H7 (cell line): ENCODE measurements at regions not wholly inside any gene's neighbourhood (a gene's known extent, or its start where the extent isn't known, plus 50 kb on each side); places are given as distances from the start of the nearest gene placed in this dataset.
"Not testable (repeated sequence)": the region's sequence is repeated elsewhere in the genome, so short reads cannot be mapped to it uniquely, and the experiment has no call there.

Source experiments
- DNase-seq: peaks from one replicate; pipeline ENCODE4 v3.0.0; 2012
- H3K27me3 ChIP-seq: 2 replicates; pipeline ENCODE4 v1.6.0; 2011; ENCODE audit warnings: mild to moderate bottlenecking, low read length; ENCODE audit not compliant: control insufficient read depth, insufficient read depth
- H3K36me3 ChIP-seq: replicated peaks from 2 replicates; pipeline ENCODE4 v1.5.1; 2011; ENCODE audit warnings: low read length; ENCODE audit not compliant: control insufficient read depth, insufficient read depth
- H3K4me3 ChIP-seq: 2 replicates; pipeline ENCODE4 v1.5.1; 2011; ENCODE audit warnings: low read depth, mild to moderate bottlenecking, control low read depth, low read length, moderate library complexity; ENCODE audit not compliant: insufficient read depth

DNA sequence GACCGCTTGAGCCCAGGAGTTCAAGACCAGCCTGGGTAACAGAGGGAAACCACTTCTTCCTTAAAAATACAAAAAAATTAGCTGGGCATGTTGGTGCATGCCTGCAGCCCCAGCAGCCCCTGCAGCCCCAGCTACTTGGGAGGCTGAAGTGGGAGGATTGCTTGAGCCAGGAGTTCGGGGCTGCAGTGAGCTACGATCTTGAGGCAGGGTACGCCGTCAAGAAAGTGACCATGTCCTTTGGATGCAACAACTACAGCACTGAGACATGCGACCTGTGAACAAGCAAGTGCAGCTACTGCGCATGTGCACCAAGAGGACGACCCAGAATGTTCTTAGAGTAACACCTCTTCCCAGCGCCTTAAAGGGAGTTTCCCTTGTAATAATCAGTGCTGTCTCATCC, 66.6 kb upstream of the ZNF479 start:
- Histone ChIP-seq H3K27me3 (no peaks in the 10 kb centered on the region), H3K4me3 (no peak overlapping the region), H3K36me3 (no peaks in the 10 kb centered on the region)
- DNase-seq = no peak

DNA sequence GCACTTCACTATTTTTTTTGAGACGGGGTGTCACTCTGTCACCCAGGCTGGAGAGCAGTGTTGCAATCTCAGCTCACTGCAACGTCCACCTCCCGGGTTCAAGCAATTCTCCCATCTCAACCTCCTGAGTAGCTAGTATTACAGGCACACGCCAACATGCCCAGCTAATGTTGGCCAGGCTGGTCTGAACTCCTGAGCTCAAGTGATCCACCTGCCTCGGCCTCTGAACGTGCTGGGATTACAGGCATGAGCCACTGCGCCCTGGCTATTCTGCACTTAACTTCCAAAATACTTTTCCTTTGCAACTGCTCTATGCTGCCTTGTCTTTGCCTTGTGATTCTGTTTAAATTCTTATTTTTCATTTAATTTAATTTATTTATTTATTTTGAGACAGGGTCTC, 67.0 kb upstream of the ZNF479 start:
- H3K36me3 ChIP-seq = no peaks in the 10 kb centered on the region
- DNase-seq = no peak
- H3K4me3 ChIP-seq = no peak overlapping the region
- no peaks in the 10 kb centered on the region for H3K27me3 ChIP-seq

DNA sequence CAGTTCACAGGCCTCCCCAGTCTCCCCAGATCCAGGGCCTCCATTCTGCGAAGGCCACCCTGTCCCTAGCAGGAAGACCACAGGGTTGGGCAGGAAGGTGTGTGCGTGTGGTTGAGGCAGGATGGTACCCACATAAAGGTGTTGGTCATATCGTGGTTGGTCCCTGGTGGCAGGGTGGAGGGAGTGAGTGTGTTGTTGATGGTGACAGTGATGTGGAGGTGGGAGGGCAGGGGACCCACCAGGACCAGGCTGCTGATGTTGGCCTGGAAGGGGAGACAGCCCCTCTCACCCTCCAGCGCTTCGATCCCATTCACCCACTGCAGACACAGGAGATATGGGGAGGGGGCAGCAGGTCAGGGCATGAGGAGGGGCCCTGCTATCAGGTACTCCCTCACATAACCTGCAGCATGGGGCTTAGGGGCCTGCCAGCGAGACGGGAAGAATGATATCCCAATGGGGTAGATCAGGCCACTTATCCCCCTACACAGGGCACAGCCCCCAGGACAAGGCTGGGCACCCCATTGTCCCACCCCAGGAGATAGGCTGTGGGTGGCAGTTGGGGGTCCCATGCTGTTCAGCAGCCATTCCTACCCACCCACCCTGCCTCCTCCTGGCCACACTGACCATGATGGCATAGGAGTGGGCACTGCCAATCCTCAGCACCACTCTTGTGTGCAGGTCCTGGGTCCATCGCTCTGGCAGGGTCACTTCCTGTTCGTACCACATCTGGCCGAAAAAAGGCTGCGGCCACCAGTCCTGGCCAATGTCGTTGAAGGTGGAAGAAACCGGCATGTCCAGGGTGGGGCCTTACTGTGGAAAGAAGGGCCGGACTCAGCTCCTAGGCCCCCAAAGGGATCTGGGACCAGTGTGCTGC, 69.0 kb upstream of the ZNF479 start:
- DNase-seq = no peak
- Histone ChIP-seq H3K27me3 (no peaks in the 10 kb centered on the region), H3K36me3 (no peaks in the 10 kb centered on the region), H3K4me3 (no peak overlapping the region)

DNA sequence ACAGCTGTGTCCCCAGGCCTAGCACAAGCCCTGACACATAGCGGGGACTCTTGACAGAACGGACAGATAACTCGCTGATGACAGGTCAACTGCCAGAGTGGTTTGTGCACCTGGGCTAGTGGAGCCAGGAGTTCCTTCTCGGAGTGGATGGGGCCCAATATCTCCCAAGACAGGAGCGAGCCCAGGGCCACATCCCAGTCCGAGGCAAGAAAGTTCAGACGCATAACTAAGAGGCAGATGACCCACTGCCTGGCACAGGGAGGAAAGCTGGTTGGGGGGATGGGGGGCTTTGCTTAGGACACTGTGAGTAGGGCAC, 69.6 kb upstream of the ZNF479 start:
- no peaks in the 10 kb centered on the region for H3K27me3 ChIP-seq
- DNase-seq = no peak
- no peaks in the 10 kb centered on the region for H3K36me3 ChIP-seq

DNA sequence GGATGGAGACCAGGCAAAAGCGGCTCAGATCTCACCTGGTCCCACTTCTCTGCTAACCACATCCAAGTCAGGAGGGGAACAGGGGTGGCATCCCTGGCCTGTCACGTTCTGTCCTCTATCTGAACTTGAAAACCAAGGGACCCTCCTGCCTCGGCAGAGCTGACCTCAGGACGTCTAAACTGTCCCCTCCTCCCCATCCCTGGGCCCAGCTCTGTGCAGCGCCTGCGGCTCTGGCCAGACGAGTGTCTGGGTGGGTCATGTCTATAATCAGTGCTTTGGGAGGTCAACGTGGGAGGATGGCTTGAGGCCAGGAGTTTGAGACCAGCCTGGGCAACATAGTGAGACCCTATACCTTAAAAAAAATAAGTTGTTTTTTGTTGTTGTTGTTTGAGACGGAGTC, 70.0 kb upstream of the ZNF479 start:
- Histone ChIP-seq H3K36me3 (no peaks in the 10 kb centered on the region), H3K27me3 (no peaks in the 10 kb centered on the region), H3K4me3 (no peak overlapping the region)
- no peak for DNase-seq

More for the DNA sequence above, 69.6 kb upstream of the ZNF479 start:
- H3K4me3 ChIP-seq = no peak overlapping the region

DNA sequence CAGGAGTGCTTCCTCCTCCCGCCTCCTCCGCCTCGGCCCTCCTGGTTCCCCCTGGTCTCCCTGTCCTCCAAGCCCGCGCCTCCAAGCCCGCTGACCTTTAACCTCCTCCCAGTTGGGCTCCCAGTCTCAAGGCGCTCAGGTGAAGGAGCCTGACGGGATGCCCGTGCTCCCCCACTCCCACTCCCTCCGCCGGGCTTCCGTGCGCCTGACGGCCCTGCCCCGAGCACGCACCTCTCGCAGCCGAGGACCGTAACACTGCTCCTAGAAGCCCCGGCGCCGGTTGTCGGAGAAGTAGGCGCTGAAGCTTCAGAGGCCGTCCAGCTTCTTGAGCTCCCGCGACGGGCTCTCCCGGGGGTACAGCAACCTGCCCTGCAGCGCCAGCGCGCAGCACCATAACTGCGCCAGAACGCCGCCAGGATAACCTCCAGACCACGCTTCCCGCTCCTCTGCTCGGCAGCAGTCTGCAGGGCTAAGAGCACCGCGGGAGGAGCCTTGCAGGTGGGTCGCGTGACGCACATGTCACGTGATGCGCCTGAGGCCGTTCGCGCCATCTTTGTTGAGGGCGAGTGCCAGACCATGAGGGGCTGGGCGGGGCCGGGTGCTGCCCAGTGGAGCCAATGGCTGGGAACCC, 71.0 kb upstream of the ZNF479 start:
- DNase-seq = no peak
- no peak overlapping the region for H3K4me3 ChIP-seq
- H3K27me3 ChIP-seq = no peaks in the 10 kb centered on the region
- H3K36me3 ChIP-seq = no peaks in the 10 kb centered on the region

DNA sequence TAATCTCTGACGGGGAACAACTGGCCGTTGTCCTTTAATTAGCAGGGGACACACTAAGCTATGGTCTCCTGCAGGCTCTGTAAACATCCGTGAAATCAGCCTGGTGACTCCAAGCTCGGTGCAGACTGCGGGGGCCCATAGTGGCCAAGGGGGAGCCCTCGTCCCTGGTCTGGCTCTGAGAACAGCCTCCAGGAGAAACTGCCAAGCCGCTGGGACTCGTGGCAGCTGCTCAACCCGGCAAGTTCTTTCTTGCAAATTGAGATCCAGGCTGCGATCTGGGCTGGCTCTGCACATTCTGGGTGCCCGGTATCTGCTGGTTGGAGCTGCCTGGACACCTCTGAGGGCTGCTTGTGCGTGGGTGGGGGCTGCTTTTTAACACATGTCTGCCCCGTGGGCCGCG, 71.6 kb upstream of the ZNF479 start:
- not testable (repeated sequence) for H3K36me3 ChIP-seq, DNase-seq, H3K27me3 ChIP-seq, H3K4me3 ChIP-seq

DNA sequence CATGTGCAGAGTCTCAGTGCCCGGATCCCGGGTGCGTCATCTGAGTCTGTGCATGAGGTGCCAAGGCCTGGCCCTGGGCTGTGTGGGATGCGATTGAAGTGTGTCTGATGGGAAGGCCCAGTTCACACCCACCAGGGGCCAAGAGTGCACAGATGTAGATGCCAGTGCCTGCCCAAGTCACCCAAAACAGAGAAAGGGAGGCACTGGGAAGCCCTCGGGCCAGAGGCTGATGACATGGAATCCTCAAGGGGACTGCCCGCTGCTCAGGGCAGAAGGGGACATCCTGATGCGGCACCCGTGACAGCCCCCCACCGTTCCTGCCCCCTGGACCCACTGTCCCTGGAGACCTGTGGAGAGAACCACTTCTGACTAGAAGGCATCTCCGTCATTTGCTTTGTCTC, 72.2 kb upstream of the ZNF479 start:
- Histone ChIP-seq H3K36me3 (no peaks in the 10 kb centered on the region), H3K27me3 (no peaks in the 10 kb centered on the region), H3K4me3 (no peak overlapping the region)
- no peak for DNase-seq

DNA sequence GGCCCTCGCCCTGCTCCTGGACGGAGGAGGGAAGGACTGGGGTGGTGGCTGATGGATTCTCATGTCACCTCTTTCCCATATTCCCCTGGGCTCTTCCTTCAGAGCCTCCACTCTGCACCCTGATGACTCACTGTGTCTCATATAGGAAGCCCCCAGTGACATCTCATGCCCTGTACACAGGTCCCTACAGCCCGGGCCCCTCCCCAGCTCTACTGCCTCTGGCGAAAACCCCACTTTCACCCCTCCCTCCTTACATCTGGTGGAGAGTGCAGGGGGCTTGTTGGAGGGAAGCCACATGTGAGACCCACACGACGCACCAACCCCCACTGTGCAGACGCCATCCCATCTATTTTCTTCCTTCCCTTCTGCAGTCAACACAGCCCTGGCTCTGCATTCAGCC, 72.8 kb upstream of the ZNF479 start:
- Histone ChIP-seq H3K4me3 (no peak overlapping the region), H3K36me3 (no peaks in the 10 kb centered on the region), H3K27me3 (no peaks in the 10 kb centered on the region)
- DNase-seq = no peak

DNA sequence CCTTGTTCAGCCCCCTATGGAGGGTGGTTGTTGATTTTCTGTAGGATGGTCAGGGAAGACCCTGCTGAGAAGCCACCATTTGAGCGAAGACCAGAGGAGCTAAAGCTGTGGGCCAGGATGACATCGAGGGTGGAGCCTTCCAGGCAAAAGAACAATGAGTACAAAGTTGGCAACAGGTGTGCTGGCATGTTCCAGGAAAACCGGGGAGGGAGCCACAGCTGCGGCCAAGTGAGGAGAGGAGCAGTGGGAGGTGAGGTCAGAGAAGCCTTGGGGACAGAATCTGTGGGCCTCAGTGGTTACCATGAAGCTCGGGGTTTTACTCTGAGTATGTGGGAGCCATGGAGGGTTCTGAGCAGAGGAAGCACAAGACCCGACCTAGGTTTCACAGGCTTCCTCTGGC, 75.6 kb upstream of the ZNF479 start:
- no peak for DNase-seq
- H3K36me3 ChIP-seq = no peaks in the 10 kb centered on the region
- no peak overlapping the region for H3K4me3 ChIP-seq
- H3K27me3 ChIP-seq = no peaks in the 10 kb centered on the region

DNA sequence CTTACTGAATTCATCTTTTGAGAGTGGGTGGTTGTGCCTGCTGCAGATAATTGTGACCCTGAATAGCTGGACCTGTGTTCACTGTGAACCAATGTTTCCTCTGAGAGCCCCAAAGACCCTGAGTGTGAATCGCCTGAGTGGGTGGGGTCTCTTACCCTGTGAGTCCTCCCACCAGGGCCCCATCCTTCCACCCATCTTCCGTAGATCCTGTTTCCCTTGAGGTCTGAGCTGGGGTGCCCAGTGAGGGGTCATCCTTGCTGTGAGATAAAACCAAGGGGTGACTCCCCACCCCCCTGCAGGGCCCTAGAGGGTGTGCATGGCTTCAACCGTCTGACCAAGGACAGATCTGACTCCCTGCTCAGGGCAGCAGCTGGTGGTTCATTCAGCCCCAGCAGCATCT, 78.0 kb upstream of the ZNF479 start:
- no peaks in the 10 kb centered on the region for H3K27me3 ChIP-seq
- H3K36me3 ChIP-seq = no peaks in the 10 kb centered on the region
- no peak for DNase-seq
- no peak overlapping the region for H3K4me3 ChIP-seq

DNA sequence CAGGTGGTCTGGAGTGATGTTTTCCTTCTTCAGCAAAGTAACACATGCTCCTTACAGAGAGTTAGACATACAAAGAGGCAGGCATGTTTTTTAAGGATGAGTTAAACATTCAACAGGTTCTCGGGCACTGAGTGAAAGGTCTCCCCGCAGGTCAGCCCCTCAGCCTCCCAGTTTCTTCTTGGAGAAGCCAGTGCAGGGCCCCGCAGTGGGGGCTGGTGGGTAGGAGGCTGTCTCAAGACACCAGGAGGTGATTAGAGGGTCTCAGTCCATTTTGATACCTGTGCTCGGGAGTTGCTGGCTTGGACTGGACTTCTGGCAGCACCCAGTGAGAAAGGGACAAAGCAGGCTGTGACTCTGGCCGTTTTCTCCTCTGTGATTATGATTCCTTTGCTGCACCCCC, 78.6 kb upstream of the ZNF479 start:
- Histone ChIP-seq H3K27me3 (no peaks in the 10 kb centered on the region), H3K36me3 (no peaks in the 10 kb centered on the region), H3K4me3 (no peak overlapping the region)
- no peak for DNase-seq

DNA sequence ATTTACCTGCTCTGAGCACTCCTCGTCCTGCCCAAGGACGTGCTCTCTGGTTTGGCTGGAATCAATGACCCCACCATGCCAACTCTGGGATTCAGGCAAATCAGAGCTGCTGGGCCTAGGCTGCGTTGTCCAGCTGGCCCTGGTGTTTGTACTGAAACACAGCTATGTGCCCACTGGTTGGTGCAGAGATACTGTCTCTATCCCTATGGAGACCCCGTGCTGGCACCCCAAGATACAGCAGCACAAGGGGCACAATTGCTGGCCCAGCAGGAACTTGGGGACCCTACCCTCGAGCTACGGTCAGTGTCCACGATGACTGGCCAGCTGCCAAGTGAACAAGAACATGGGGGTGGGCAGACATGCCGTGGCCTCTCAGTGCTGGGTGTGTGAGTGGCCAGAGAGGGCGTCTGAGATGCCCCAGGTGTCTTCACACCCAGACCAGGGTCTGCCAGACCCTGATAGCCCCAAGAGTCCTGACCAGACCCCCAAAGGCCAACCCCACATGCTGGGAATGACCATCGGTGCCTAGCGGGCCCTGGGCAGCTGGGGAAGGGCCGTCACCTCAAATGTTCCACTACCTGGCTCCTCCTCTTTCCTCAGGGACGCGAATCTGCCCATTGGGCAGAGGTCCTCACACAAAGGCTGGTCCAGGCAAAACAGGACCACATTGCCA, 79.3 kb upstream of the ZNF479 start:
- no peak for DNase-seq
- no peaks in the 10 kb centered on the region for H3K36me3 ChIP-seq

DNA sequence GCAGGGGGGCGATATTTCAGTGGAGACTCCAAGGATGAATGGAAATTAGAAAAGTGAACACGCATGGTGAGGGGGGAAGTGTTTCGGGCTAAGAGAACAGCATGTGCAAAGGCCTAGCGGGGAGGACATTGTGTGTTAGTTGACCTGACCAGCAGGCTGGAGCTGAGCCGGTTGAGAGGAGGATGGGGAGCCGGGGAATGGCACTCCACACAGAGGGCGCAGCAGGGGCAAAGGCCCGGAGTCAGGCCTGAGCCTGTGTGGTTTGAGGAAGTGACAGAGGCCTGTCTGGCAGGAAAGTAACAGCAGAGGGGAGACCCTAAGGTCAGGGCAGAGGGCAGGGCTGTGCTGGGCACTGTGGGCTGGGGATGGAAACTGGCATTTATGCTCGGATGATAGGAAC, 83.2 kb upstream of the ZNF479 start:
- no peaks in the 10 kb centered on the region for H3K36me3 ChIP-seq
- H3K4me3 ChIP-seq = no peak overlapping the region
- H3K27me3 ChIP-seq = no peaks in the 10 kb centered on the region
- DNase-seq = no peak

More for the DNA sequence above, 79.3 kb upstream of the ZNF479 start:
- Histone ChIP-seq H3K4me3 (no peak overlapping the region), H3K27me3 (no peaks in the 10 kb centered on the region)

DNA sequence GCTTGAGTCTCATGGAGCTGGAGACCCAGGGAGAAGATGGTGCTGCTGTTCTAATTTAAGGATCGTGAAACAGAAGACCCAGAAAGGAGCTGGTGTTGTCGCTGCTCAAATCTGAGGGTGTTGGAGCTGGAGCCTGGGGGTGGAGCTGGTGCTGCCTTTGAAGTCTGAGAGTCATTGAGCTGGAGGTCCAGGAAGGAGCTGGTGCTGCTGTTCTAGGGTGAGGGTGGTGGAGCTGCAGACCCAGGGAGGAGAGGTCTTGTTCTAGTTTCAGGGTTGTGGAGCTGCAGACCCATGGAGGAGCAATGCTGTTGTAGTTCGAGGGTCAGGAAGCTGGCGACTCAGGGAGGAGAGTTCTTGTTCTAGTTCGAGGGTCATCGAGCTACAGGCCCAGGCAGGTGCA, 84.1 kb upstream of the ZNF479 start:
- DNase-seq = no peak
- H3K36me3 ChIP-seq = no peaks in the 10 kb centered on the region
- no peak overlapping the region for H3K4me3 ChIP-seq
- no peaks in the 10 kb centered on the region for H3K27me3 ChIP-seq
